ENCODE measurements at regions not wholly inside any gene's neighbourhood (a gene's known extent, or its start where the extent isn't known, plus 50 kb on each side); places are given as distances from the start of the nearest gene placed in this dataset.

DNA sequence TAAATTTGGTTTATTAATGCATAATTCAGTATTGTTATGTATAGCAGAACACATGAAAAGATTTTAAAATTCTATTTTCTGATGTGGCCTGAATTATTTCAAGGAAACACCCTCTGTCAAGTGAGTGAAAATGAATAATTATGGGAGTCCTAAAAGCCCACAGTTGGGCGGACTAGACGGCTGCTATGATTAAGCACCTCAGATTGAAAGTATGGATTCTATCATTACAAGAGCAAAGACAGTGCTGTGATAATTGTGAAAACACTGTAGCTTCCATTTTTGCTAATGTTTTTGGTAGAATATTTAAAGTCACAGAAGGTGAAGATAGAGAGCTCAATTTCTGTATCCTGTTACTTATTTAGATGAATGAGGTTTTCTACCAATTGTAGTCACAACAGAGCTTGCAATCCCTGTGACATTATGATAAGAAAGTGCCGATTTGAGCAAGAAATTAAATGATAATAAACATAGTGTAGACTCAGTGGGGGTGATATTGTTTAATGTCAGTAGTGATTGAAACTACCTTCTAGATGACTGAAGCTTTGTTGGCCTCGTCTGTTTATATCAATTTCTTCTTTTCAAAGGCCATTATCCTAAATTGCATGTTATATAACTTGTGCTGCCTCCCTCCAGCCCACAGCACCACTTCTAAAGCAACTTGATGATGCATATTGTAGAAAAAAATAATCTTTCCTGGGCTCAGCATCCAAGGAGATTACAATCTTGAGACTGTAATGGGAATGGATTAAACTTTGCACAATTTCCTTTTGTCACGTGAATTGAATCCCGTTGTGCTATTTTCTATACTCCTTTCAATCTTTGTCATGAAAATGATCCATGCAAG, 359.8 kb downstream of the BTG1 start:
- peak overlapping the region; percentile 83 for H3K27ac Mint-ChIP-seq (ENCODE audit: unreplicated experiment)
- H3K27me3 Mint-ChIP-seq (ENCODE audit: low read depth) = no peaks in the 10 kb centered on the region
- no peaks in the 10 kb centered on the region for H3K36me3 Mint-ChIP-seq (ENCODE audit: low read depth)
- TF ChIP-seq, protein P1, sequence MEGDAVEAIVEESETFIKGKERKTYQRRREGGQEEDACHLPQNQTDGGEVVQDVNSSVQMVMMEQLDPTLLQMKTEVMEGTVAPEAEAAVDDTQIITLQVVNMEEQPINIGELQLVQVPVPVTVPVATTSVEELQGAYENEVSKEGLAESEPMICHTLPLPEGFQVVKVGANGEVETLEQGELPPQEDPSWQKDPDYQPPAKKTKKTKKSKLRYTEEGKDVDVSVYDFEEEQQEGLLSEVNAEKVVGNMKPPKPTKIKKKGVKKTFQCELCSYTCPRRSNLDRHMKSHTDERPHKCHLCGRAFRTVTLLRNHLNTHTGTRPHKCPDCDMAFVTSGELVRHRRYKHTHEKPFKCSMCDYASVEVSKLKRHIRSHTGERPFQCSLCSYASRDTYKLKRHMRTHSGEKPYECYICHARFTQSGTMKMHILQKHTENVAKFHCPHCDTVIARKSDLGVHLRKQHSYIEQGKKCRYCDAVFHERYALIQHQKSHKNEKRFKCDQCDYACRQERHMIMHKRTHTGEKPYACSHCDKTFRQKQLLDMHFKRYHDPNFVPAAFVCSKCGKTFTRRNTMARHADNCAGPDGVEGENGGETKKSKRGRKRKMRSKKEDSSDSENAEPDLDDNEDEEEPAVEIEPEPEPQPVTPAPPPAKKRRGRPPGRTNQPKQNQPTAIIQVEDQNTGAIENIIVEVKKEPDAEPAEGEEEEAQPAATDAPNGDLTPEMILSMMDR (conservative IDR thresholded peaks at IDR 0.05) = no peak
- no peak overlapping the region for H3K4me3 Mint-ChIP-seq
- peaks cover 7% of the 10 kb centered on the region for H3K9me3 Mint-ChIP-seq
- peaks cover 22% of the 10 kb centered on the region for H3K4me1 Mint-ChIP-seq
- DNase-seq (ENCODE audit: low read depth, low spot score) = no peak

DNA sequence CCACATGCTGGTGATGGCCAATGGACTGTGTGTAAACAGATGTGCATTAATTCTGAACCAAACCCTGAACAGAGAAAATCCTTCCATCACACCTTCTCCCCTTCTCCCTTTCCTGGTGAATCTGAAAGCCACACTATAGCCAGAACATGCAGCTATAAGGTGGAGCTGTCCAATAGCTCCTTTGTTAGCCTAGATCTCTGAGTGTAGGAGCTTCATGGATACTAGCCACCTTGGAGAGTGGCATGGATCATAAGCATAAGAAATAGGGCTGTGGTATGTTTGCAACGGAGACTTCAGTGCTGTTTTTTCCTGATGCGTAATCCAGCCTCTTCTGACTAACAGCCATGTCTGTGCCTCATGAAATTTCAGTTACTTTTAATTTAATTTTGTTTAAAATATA, 364.5 kb downstream of the BTG1 start:
- Mint-ChIP-seq H3K4me3 (no peak overlapping the region), H3K9me3 (peaks cover 7% of the 10 kb centered on the region), H3K27ac (ENCODE audit: unreplicated experiment) (no peak overlapping the region), H3K36me3 (ENCODE audit: low read depth) (no peaks in the 10 kb centered on the region), H3K27me3 (ENCODE audit: low read depth) (no peaks in the 10 kb centered on the region), H3K4me1 (peaks cover 34% of the 10 kb centered on the region)
- TF ChIP-seq, protein P1 (conservative IDR thresholded peaks at IDR 0.05) = no peak
- DNase-seq (ENCODE audit: low read depth, low spot score) = no peak

GRCh38 chr12:91778938-91779400, 366.7 kb downstream of the BTG1 start:
- DNase-seq (ENCODE audit: low read depth, low spot score) = no peak
- Mint-ChIP-seq H3K36me3 (ENCODE audit: low read depth) (no peaks in the 10 kb centered on the region), H3K4me1 (peaks cover 30% of the 10 kb centered on the region), H3K27me3 (ENCODE audit: low read depth) (no peaks in the 10 kb centered on the region), H3K9me3 (peaks cover 7% of the 10 kb centered on the region), H3K4me3 (no peak overlapping the region), H3K27ac (ENCODE audit: unreplicated experiment) (no peak overlapping the region)
- TF ChIP-seq, protein P1 (conservative IDR thresholded peaks at IDR 0.05) = no peak

- TF ChIP-seq, protein P1 (conservative IDR thresholded peaks at IDR 0.05) = no peak
- DNase-seq (ENCODE audit: low read depth, low spot score) = no peak
- peaks cover 30% of the 10 kb centered on the region for H3K4me1 Mint-ChIP-seq
- H3K4me3 Mint-ChIP-seq = no peak overlapping the region
- H3K27ac Mint-ChIP-seq (ENCODE audit: unreplicated experiment) = peak overlapping the region; percentile 89
- peaks cover 7% of the 10 kb centered on the region for H3K9me3 Mint-ChIP-seq
- no peaks in the 10 kb centered on the region for H3K36me3 Mint-ChIP-seq (ENCODE audit: low read depth)
- no peaks in the 10 kb centered on the region for H3K27me3 Mint-ChIP-seq (ENCODE audit: low read depth)
Measured at GRCh38 chr12:91778091-91778832, 367.4 kb downstream of the BTG1 start.

DNA sequence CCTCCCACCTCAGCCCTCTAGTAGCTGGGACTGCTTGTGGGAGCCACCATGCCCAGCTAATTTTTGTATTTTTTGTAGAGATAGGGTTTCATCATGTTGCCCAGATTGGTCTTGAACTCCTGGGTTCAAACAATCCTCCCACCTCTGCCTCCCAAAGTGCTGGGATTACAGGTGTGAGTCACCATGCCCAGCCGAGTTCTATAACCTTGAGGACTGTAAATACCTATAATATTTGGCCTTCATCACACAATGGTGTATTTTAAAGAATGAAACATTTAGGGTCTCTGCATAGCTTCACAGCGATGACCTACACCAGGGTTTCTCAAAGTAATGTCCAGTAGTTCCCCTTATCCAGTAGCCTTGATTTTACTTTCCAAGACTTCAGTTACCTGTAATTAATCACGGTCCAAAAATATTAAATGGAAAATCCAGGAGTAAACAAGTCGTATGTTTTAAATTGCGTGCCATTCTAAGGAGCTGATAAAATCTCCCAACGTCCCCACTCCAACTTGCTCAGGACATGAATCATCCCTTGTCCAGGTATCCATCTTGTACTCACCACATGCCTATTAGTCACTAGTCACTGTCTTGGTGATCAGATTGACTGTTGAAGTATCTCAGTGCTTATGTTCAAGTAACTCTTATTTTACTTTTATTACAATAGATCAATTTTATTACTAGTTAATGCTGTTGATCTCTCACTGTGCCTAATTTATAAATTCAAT, 368.2 kb downstream of the BTG1 start:
- Mint-ChIP-seq H3K27me3 (ENCODE audit: low read depth) (no peaks in the 10 kb centered on the region), H3K4me1 (peaks cover 30% of the 10 kb centered on the region), H3K4me3 (no peak overlapping the region), H3K9me3 (peaks cover 3% of the 10 kb centered on the region), H3K27ac (ENCODE audit: unreplicated experiment) (no peak overlapping the region), H3K36me3 (ENCODE audit: low read depth) (no peaks in the 10 kb centered on the region)
- TF ChIP-seq, protein P1 (conservative IDR thresholded peaks at IDR 0.05) = no peak
- DNase-seq (ENCODE audit: low read depth, low spot score) = no peak
